ENCODE measurements at regions not wholly inside any gene's neighbourhood (a gene's known extent, or its start where the extent isn't known, plus 50 kb on each side); places are given as distances from the start of the nearest gene placed in this dataset.

DNA sequence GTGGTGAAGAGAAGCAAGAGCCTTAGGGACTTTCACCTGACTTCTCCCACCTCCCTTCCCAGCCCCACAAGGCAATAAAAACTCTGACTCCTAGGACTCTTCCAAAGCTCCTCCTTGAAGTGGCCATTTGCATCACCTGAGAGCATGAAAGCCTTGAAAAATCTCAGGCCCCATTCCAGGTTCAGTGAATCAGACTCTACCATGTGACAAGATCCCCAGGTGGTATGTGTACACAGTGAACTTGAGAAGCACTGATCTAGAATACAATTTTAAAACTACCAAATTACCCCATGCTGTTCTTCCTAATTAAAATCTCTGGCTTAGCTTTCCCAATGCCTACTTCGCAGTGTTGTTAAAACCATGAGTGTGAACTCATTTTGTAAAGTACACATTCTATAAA lies 195.1 kb upstream of the SAMSN1 start:
- TF ChIP-seq EZH2 (IDR thresholded peaks at IDR 0.05; ENCODE audit: low read length, unreplicated experiment) (no peak), EZH2phosphoT487 (IDR thresholded peaks at IDR 0.05; ENCODE audit: borderline replicate concordance, low read length) (no peak)
- TF ChIP-seq, protein P1, sequence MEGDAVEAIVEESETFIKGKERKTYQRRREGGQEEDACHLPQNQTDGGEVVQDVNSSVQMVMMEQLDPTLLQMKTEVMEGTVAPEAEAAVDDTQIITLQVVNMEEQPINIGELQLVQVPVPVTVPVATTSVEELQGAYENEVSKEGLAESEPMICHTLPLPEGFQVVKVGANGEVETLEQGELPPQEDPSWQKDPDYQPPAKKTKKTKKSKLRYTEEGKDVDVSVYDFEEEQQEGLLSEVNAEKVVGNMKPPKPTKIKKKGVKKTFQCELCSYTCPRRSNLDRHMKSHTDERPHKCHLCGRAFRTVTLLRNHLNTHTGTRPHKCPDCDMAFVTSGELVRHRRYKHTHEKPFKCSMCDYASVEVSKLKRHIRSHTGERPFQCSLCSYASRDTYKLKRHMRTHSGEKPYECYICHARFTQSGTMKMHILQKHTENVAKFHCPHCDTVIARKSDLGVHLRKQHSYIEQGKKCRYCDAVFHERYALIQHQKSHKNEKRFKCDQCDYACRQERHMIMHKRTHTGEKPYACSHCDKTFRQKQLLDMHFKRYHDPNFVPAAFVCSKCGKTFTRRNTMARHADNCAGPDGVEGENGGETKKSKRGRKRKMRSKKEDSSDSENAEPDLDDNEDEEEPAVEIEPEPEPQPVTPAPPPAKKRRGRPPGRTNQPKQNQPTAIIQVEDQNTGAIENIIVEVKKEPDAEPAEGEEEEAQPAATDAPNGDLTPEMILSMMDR (conservative IDR thresholded peaks at IDR 0.05; ENCODE audit: low read depth, low read length) = no peak
